ENCODE measurements at regions not wholly inside any gene's neighbourhood (a gene's known extent, or its start where the extent isn't known, plus 50 kb on each side); places are given as distances from the start of the nearest gene placed in this dataset.
"Not testable (repeated sequence)": the region's sequence is repeated elsewhere in the genome, so short reads cannot be mapped to it uniquely, and the experiment has no call there.

GRCh38 chr1:148221593-148221992 lies 69.5 kb upstream of the NBPF11 start:
- not testable (repeated sequence) for TF ChIP-seq POLR2AphosphoS5 (IDR thresholded peaks at IDR 0.05; ENCODE audit: low read depth, low read length); CTCF (IDR thresholded peaks at IDR 0.05)

Measured in SK-N-SH (cell line).